ENCODE measurements at regions not wholly inside any gene's neighbourhood (a gene's known extent, or its start where the extent isn't known, plus 50 kb on each side); places are given as distances from the start of the nearest gene placed in this dataset.

GRCh38 chr6:74871757-74872156, 334.1 kb downstream of the COL12A1 start:
- no peak for TF ChIP-seq CTCF (IDR thresholded peaks at IDR 0.05)
- no peak for TF ChIP-seq EZH2 (IDR thresholded peaks at IDR 0.05)
- TF ChIP-seq EZH2phosphoT487 (IDR thresholded peaks at IDR 0.05), result no peak
